Calu3 (cell line): ENCODE measurements at regions not wholly inside any gene's neighbourhood (a gene's known extent, or its start where the extent isn't known, plus 50 kb on each side); places are given as distances from the start of the nearest gene placed in this dataset.
"Not testable (repeated sequence)": the region's sequence is repeated elsewhere in the genome, so short reads cannot be mapped to it uniquely, and the experiment has no call there.

Experiments used
- BruUV-seq: library from RNA; stranded (reverse); fragments of 400-500 nt; replicated peaks from 2 replicates; lab custom pipeline; 2021; lab: Mats Ljungman, UMichigan
- CTCF ChIA-PET: fragments of 300-600 bp; sonication (Branson Sonifier 250); formaldehyde crosslinking; loops from one replicate; lab custom pipeline; 2022; ENCODE audit warnings: antibody characterized with exemption; lab: Charles Lee
- DNase-seq: peaks from one replicate; pipeline ENCODE4 v3.0.0; 2022
- H3K27ac Mint-ChIP-seq: one replicate; pipeline ENCODE4 v1.8.0; 2022; ENCODE audit warnings: mixed read lengths; ENCODE audit not compliant: unreplicated experiment
- H3K27me3 Mint-ChIP-seq: one replicate; pipeline ENCODE4 v1.8.0; 2022; ENCODE audit warnings: mixed read lengths; ENCODE audit not compliant: unreplicated experiment
- H3K36me3 Mint-ChIP-seq: one replicate; pipeline ENCODE4 v1.8.0; 2022; ENCODE audit warnings: mild to moderate bottlenecking, moderate library complexity, mixed read lengths; ENCODE audit not compliant: insufficient read depth, unreplicated experiment
- H3K4me1 Mint-ChIP-seq: one replicate; pipeline ENCODE4 v1.8.0; 2022; ENCODE audit warnings: mild to moderate bottlenecking, low read depth, mixed read lengths; ENCODE audit not compliant: unreplicated experiment
- H3K4me3 Mint-ChIP-seq: one replicate; pipeline ENCODE4 v1.8.0; 2022; ENCODE audit warnings: mild to moderate bottlenecking, low read depth, moderate library complexity, mixed read lengths; ENCODE audit not compliant: unreplicated experiment
- H3K9me3 Mint-ChIP-seq: one replicate; pipeline ENCODE4 v1.8.0; 2022; ENCODE audit warnings: low read depth, mixed read lengths; ENCODE audit not compliant: unreplicated experiment
- CTCF ChIP-seq: fragments of 200-600 bp; IDR thresholded peaks from one replicate; pipeline ENCODE4 v1.8.0; 2022; ENCODE audit warnings: antibody characterized with exemption; ENCODE audit not compliant: unreplicated experiment
- intact Hi-C: fragments of 100-400 bp; cut with micrococcal nuclease; formaldehyde crosslinking; loops from one replicate; pipeline ENCODE4 v1.10.0; 2022; ENCODE audit not compliant: unreplicated experiment

GRCh38 chr2:155904720-155905119, 427.8 kb downstream of the NR4A2 start:
- no peaks in the 10 kb centered on the region for H3K27me3 Mint-ChIP-seq
- no peaks in the 10 kb centered on the region for H3K36me3 Mint-ChIP-seq
- H3K27ac Mint-ChIP-seq, result no peak overlapping the region
- intact Hi-C loops, result no loop called here
- no TSS peak for BruUV-seq
- H3K9me3 Mint-ChIP-seq, result no peaks in the 10 kb centered on the region
- H3K4me1 Mint-ChIP-seq, result no peaks in the 10 kb centered on the region
- no peak for DNase-seq
- no peak for TF ChIP-seq CTCF
- CTCF ChIA-PET, result no interaction called here
- no peak overlapping the region for H3K4me3 Mint-ChIP-seq

- H3K4me3 Mint-ChIP-seq, result no peak overlapping the region
- H3K4me1 Mint-ChIP-seq, result no peaks in the 10 kb centered on the region
- no peaks in the 10 kb centered on the region for H3K9me3 Mint-ChIP-seq
- no peak overlapping the region for H3K27ac Mint-ChIP-seq
- CTCF ChIA-PET, result no interaction called here
- intact Hi-C loops, result no loop called here
- H3K27me3 Mint-ChIP-seq, result no peaks in the 10 kb centered on the region
- no peaks in the 10 kb centered on the region for H3K36me3 Mint-ChIP-seq
- no peak for DNase-seq
- no peak for TF ChIP-seq CTCF
- BruUV-seq, result no TSS peak
Measured at GRCh38 chr2:155902635-155903034, 429.9 kb downstream of the NR4A2 start.

DNA sequence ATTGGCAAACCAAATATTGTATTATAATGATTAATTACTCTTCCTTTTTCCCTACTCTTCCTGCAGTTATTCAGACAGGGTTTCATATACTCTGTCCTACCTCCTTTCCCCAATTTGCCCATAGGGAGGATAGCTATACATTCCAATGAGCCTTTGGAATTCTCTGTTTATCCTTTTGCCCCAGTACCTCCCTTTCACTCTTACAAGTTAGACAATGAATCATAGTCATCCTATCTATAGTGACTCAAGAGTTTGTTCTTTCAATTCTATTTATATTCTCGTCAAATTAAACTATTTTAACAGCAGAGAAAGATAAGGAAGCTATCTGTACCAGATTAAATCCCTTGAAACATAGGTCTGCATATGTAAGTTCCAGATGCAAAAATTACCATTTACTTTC, 437.5 kb downstream of the NR4A2 start:
- H3K36me3 Mint-ChIP-seq, result no peaks in the 10 kb centered on the region

GRCh38 chr2:155880382-155880781, 452.1 kb downstream of the NR4A2 start:
- H3K36me3 Mint-ChIP-seq, BruUV-seq, intact Hi-C loops, H3K27me3 Mint-ChIP-seq: not testable (repeated sequence)
- CTCF ChIA-PET, result interaction anchor here (0.7 kb wide), 1 partner anchor 35 kb away, joined by 4 read pairs; no protein-coding TSS in a partner anchor
- peak overlapping the region; percentile 97 for H3K27ac Mint-ChIP-seq
- peaks cover 20% of the 10 kb centered on the region for H3K9me3 Mint-ChIP-seq
- peaks cover 20% of the 10 kb centered on the region for H3K4me1 Mint-ChIP-seq
- peak overlapping the region; percentile 22 for H3K4me3 Mint-ChIP-seq
- DNase-seq, result peak; percentile 41

More for the DNA sequence above, 437.5 kb downstream of the NR4A2 start:
- no peak for DNase-seq
- peaks cover 13% of the 10 kb centered on the region for H3K4me1 Mint-ChIP-seq
- CTCF ChIA-PET, result no interaction called here
- no peak for TF ChIP-seq CTCF
- H3K4me3 Mint-ChIP-seq, result no peak overlapping the region
- H3K9me3 Mint-ChIP-seq, result peaks cover 9% of the 10 kb centered on the region
- no TSS peak for BruUV-seq
- intact Hi-C loops, result no loop called here
- H3K27ac Mint-ChIP-seq, result no peak overlapping the region
- no peaks in the 10 kb centered on the region for H3K27me3 Mint-ChIP-seq

- DNase-seq, result peak; percentile 81
- Mint-ChIP-seq H3K4me1 (peaks cover 20% of the 10 kb centered on the region), H3K9me3 (peaks cover 20% of the 10 kb centered on the region), H3K27ac (peak overlapping the region; percentile 97), H3K4me3 (peak overlapping the region; percentile 22)
- CTCF ChIA-PET, result interaction anchor here (0.7 kb wide), 2 partner anchors 34 to 212 kb away, joined by 3 to 4 read pairs; no protein-coding TSS in a partner anchor
- H3K27me3 Mint-ChIP-seq, BruUV-seq, H3K36me3 Mint-ChIP-seq, intact Hi-C loops: not testable (repeated sequence)
Measured at GRCh38 chr2:155879900-155880299, 452.6 kb downstream of the NR4A2 start.
